ENCODE measurements at regions not wholly inside any gene's neighbourhood (a gene's known extent, or its start where the extent isn't known, plus 50 kb on each side); places are given as distances from the start of the nearest gene placed in this dataset.

DNA sequence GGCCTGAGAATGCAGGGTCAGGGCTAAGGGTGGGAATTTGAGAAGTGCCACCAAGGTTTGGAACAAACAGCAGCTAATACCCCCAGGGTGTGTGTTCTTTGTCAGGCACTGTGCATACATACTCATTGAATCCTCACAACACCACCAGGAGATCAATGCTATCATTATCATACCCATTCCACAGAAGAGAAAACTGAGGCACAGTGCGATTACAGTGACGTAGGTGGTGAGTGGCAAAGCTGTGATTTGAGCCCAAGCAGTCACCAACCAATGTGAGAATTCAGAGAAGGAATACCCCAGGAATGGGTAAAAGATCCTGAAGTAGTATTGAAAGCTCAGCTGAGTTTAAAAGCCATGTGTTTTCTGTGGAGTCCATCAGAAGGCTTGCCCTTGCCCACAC is 281.6 kb upstream of the MGAT5 start:
- TF ChIP-seq FOXK2 (IDR thresholded peaks at IDR 0.05) = no peak
- no peak for TF ChIP-seq SP1 (IDR thresholded peaks at IDR 0.05)
- TF ChIP-seq L3MBTL2 (conservative IDR thresholded peaks at IDR 0.05) = no peak
- TF ChIP-seq FOXA1 (IDR thresholded peaks at IDR 0.05) = no peak
- no peak for TF ChIP-seq NFRKB (IDR thresholded peaks at IDR 0.05)
- no peak for TF ChIP-seq ZNF384 (IDR thresholded peaks at IDR 0.05)
- no peak for TF ChIP-seq TARDBP (IDR thresholded peaks at IDR 0.05)
- no peak for TF ChIP-seq ARNT (IDR thresholded peaks at IDR 0.05)
- no peak for TF ChIP-seq ELF4 (IDR thresholded peaks at IDR 0.05)
- TF ChIP-seq FOXM1 (IDR thresholded peaks at IDR 0.05; ENCODE audit: borderline replicate concordance) = no peak
- TF ChIP-seq SUZ12 (IDR thresholded peaks at IDR 0.05) = no peak
- TF ChIP-seq BHLHE40 (IDR thresholded peaks at IDR 0.05; ENCODE audit: borderline replicate concordance) = no peak
- no peak for TF ChIP-seq LEF1 (IDR thresholded peaks at IDR 0.05; ENCODE audit: borderline replicate concordance)
- TF ChIP-seq, protein P1, sequence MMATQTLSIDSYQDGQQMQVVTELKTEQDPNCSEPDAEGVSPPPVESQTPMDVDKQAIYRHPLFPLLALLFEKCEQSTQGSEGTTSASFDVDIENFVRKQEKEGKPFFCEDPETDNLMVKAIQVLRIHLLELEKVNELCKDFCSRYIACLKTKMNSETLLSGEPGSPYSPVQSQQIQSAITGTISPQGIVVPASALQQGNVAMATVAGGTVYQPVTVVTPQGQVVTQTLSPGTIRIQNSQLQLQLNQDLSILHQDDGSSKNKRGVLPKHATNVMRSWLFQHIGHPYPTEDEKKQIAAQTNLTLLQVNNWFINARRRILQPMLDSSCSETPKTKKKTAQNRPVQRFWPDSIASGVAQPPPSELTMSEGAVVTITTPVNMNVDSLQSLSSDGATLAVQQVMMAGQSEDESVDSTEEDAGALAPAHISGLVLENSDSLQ (IDR thresholded peaks at IDR 0.05) = no peak
